HepG2 (cell line): ENCODE measurements at regions not wholly inside any gene's neighbourhood (a gene's known extent, or its start where the extent isn't known, plus 50 kb on each side); places are given as distances from the start of the nearest gene placed in this dataset.

Experiments used
- CTCF ChIP-seq: sonication (generic); formaldehyde crosslinking; IDR thresholded peaks from 2 replicates; pipeline ENCODE4 v1.5.0; 2020; ENCODE audit warnings: mild to moderate bottlenecking, missing genetic modification reagents, moderate library complexity
- EP300 ChIP-seq, 3 experiments: sonication (generic) in 1 of 3; formaldehyde crosslinking in 1 of 3; IDR thresholded peaks; 2 replicates each; pipeline versions ENCODE4 v1.5.1 to v1.6.1; 2011 to 2020; ENCODE audit warnings: low read depth in 2 of 3, low read length in 2 of 3, borderline replicate concordance in 1 of 3, improper control_type of control experiment in 1 of 3, mild to moderate bottlenecking in 1 of 3, missing genetic modification reagents in 1 of 3, moderate library complexity in 1 of 3
- EZH2 ChIP-seq: conservative IDR thresholded peaks from 2 replicates; pipeline ENCODE4 v1.6.1; 2012; ENCODE audit warnings: mild to moderate bottlenecking, low read depth, low read length, moderate library complexity
- HNRNPUL1 ChIP-seq: fragments of 200-400 bp; formaldehyde crosslinking; IDR thresholded peaks from 2 replicates; pipeline ENCODE4 v1.6.1; 2017; ENCODE audit warnings: low read depth, mild to moderate bottlenecking, low read length, moderate library complexity
- PAX8 ChIP-seq: sonication (generic); formaldehyde crosslinking; IDR thresholded peaks from 2 replicates; pipeline ENCODE4 v1.8.0; 2022; ENCODE audit warnings: mild to moderate bottlenecking, missing genetic modification reagents, borderline replicate concordance
- POLR2A ChIP-seq, 2 experiments: IDR thresholded peaks; 2 replicates each; pipeline ENCODE4 v1.6.1; 2011; ENCODE audit warnings: low read depth in 2 of 2, low read length in 2 of 2, mild to moderate bottlenecking in 1 of 2, moderate library complexity in 1 of 2; ENCODE audit not compliant: insufficient read depth in 1 of 2
- RNF2 ChIP-seq: fragments of 450-650 bp; conservative IDR thresholded peaks from 2 replicates; pipeline ENCODE4 v1.6.1; 2016; ENCODE audit warnings: low read depth
- SMC3 ChIP-seq: IDR thresholded peaks from 2 replicates; pipeline ENCODE4 v1.6.1; 2011; ENCODE audit warnings: low read length, improper control_type of control experiment
- SRSF9 ChIP-seq: fragments of 200-400 bp; formaldehyde crosslinking; IDR thresholded peaks from 2 replicates; pipeline ENCODE4 v1.6.1; 2018; ENCODE audit warnings: borderline replicate concordance, mild to moderate bottlenecking, low read depth, low read length; ENCODE audit not compliant: insufficient read depth, poor library complexity, severe bottlenecking
- ZBED4 ChIP-seq: sonication (generic); formaldehyde crosslinking; IDR thresholded peaks from 2 replicates; pipeline ENCODE4 v1.4.0; 2020; ENCODE audit warnings: missing genetic modification reagents, borderline replicate concordance
- ZNF101 ChIP-seq: sonication (generic); formaldehyde crosslinking; IDR thresholded peaks from 2 replicates; pipeline ENCODE4 v1.4.0; 2020; ENCODE audit warnings: mild to moderate bottlenecking, low read depth, missing genetic modification reagents, borderline replicate concordance
- ZNF207 ChIP-seq: fragments of 450-650 bp; IDR thresholded peaks from 2 replicates; pipeline ENCODE4 v1.6.1; 2016; ENCODE audit warnings: antibody characterized with exemption, borderline replicate concordance
- ZNF646 ChIP-seq: sonication (generic); formaldehyde crosslinking; IDR thresholded peaks from 2 replicates; pipeline ENCODE4 v1.9.0; 2021; ENCODE audit warnings: mild to moderate bottlenecking, missing genetic modification reagents

GRCh38 chr15:69958496-69959084 is 139.1 kb downstream of the TLE3 start:
- TF ChIP-seq EZH2 = no peak
- no peak for TF ChIP-seq PAX8 (CRISPR knock-in tag)
- no peak for TF ChIP-seq ZNF646 (CRISPR knock-in tag)
- TF ChIP-seq SMC3 = no peak
- no peak for TF ChIP-seq HNRNPUL1
- TF ChIP-seq ZBED4 (CRISPR knock-in tag) = no peak
- no peak for TF ChIP-seq POLR2A (IDR thresholded peaks at IDR 0.05; ENCODE audit: insufficient read depth in 1 of 2, low read depth in 2 of 2, low read length in 2 of 2)
- TF ChIP-seq EP300 (IDR thresholded peaks at IDR 0.05; ENCODE audit: low read depth in 2 of 2, low read length in 2 of 2) = no peak
- no peak for TF ChIP-seq EP300 (CRISPR knock-in tag; IDR thresholded peaks at IDR 0.05; ENCODE audit: borderline replicate concordance)
- TF ChIP-seq ZNF101 = no peak
- TF ChIP-seq RNF2 = no peak
- TF ChIP-seq CTCF (CRISPR knock-in tag) = no peak
- TF ChIP-seq SRSF9 = no peak
- no peak for TF ChIP-seq ZNF207
